IPS DF 6.9 (cell line): ENCODE measurements at regions not wholly inside any gene's neighbourhood (a gene's known extent, or its start where the extent isn't known, plus 50 kb on each side); places are given as distances from the start of the nearest gene placed in this dataset.
"Not testable (repeated sequence)": the region's sequence is repeated elsewhere in the genome, so short reads cannot be mapped to it uniquely, and the experiment has no call there.

Experiments
- DNase-seq: peaks from one replicate; pipeline ENCODE4 v3.0.0-alpha.2; 2013; ENCODE audit warnings: low read depth, low spot score
- H3K27ac ChIP-seq: one replicate; pipeline ENCODE4 v1.5.1; 2013; ENCODE audit warnings: low read length, control low read depth
- H3K27me3 ChIP-seq: 2 replicates; pipeline ENCODE4 v1.6.1; 2013; ENCODE audit warnings: mild to moderate bottlenecking, low read length; ENCODE audit not compliant: control insufficient read depth, insufficient read depth
- H3K36me3 ChIP-seq: 2 replicates; pipeline ENCODE4 v1.6.1; 2013; ENCODE audit warnings: low read length; ENCODE audit not compliant: control insufficient read depth, insufficient read depth
- H3K4me1 ChIP-seq: 2 replicates; pipeline ENCODE4 v1.6.1; 2013; ENCODE audit warnings: low read length; ENCODE audit not compliant: control insufficient read depth, insufficient read depth
- H3K4me3 ChIP-seq: 2 replicates; pipeline ENCODE4 v1.5.1; 2013; ENCODE audit warnings: mild to moderate bottlenecking, low read length
- H3K9me3 ChIP-seq: 2 replicates; pipeline ENCODE4 v1.6.1; 2013; ENCODE audit warnings: low read length, inconsistent platforms; ENCODE audit not compliant: control insufficient read depth, insufficient read depth
- WGBS: extraction: QIAGEN DNeasy Blood & Tissue Kit; methylation state at CpG from one replicate; pipeline ENCODE4 v1.1.7; 2013; ENCODE audit warnings: mixed read lengths, missing lambda C conversion rate; ENCODE audit not compliant: insufficient read length, insufficient coverage; 5-methylcytosine and 5-hydroxymethylcytosine counted together

- no peaks in the 10 kb centered on the region for H3K36me3 ChIP-seq
- no CpG with 5 or more reads among the region's 4 CpGs for WGBS
- no peaks in the 10 kb centered on the region for H3K27me3 ChIP-seq
- DNase-seq = no peak
- H3K27ac ChIP-seq = no peak overlapping the region
- H3K9me3 ChIP-seq = no peaks in the 10 kb centered on the region
- no peak overlapping the region for H3K4me3 ChIP-seq
- no peaks in the 10 kb centered on the region for H3K4me1 ChIP-seq
These were observed 91.1 kb upstream of the ARMCX2 start for GRCh38 chrX:101750744-101751143.

- WGBS = no CpG with 5 or more reads among the region's 3 CpGs
- no peak for DNase-seq
These were observed 89.8 kb upstream of the ARMCX2 start for GRCh38 chrX:101749436-101749835.

GRCh38 chrX:101745046-101745445 is 85.4 kb upstream of the ARMCX2 start:
- no peak for DNase-seq
- Histone ChIP-seq H3K27ac (no peak overlapping the region), H3K27me3 (no peaks in the 10 kb centered on the region), H3K36me3 (no peaks in the 10 kb centered on the region), H3K4me3 (no peak overlapping the region), H3K4me1 (no peaks in the 10 kb centered on the region), H3K9me3 (no peaks in the 10 kb centered on the region)
- WGBS = no CpG with 5 or more reads among the region's 3 CpGs

More at GRCh38 chrX:101749436-101749835, 89.8 kb upstream of the ARMCX2 start:
- no peaks in the 10 kb centered on the region for H3K9me3 ChIP-seq
- H3K27ac ChIP-seq = no peak overlapping the region
- H3K4me3 ChIP-seq = no peak overlapping the region
- H3K27me3 ChIP-seq = no peaks in the 10 kb centered on the region
- H3K36me3 ChIP-seq = no peaks in the 10 kb centered on the region
- H3K4me1 ChIP-seq = no peaks in the 10 kb centered on the region

- WGBS = no CpG with 5 or more reads among the region's 3 CpGs
- no peak for DNase-seq
- H3K36me3 ChIP-seq = no peaks in the 10 kb centered on the region
- no peak overlapping the region for H3K4me3 ChIP-seq
- H3K9me3 ChIP-seq = no peaks in the 10 kb centered on the region
- no peaks in the 10 kb centered on the region for H3K4me1 ChIP-seq
- no peak overlapping the region for H3K27ac ChIP-seq
- H3K27me3 ChIP-seq = no peaks in the 10 kb centered on the region
These were observed 84.4 kb upstream of the ARMCX2 start for GRCh38 chrX:101744085-101744484.

- Histone ChIP-seq H3K4me1 (no peaks in the 10 kb centered on the region), H3K27ac (no peak overlapping the region), H3K4me3 (no peak overlapping the region), H3K27me3 (no peaks in the 10 kb centered on the region), H3K36me3 (no peaks in the 10 kb centered on the region), H3K9me3 (no peaks in the 10 kb centered on the region)
- DNase-seq = no peak
- no CpG with 5 or more reads among the region's 2 CpGs for WGBS
These were observed 81.0 kb upstream of the ARMCX2 start for GRCh38 chrX:101740642-101741041.

- no CpG with 5 or more reads among the region's 24 CpGs for WGBS
- H3K4me3 ChIP-seq, H3K36me3 ChIP-seq, DNase-seq, H3K27me3 ChIP-seq, H3K4me1 ChIP-seq, H3K9me3 ChIP-seq, H3K27ac ChIP-seq: not testable (repeated sequence)
These were observed 79.2 kb upstream of the ARMCX2 start for GRCh38 chrX:101738867-101739266.

GRCh38 chrX:101738411-101738810 is 78.8 kb upstream of the ARMCX2 start:
- DNase-seq, H3K9me3 ChIP-seq, H3K36me3 ChIP-seq, H3K27me3 ChIP-seq, H3K4me1 ChIP-seq, H3K4me3 ChIP-seq, H3K27ac ChIP-seq: not testable (repeated sequence)
- WGBS = no CpG with 5 or more reads among the region's 17 CpGs

- H3K36me3 ChIP-seq = no peaks in the 10 kb centered on the region
- H3K4me3 ChIP-seq = no peak overlapping the region
- H3K27me3 ChIP-seq = no peaks in the 10 kb centered on the region
- WGBS = no CpG with 5 or more reads among the region's 1 CpG
- H3K9me3 ChIP-seq = no peaks in the 10 kb centered on the region
- H3K4me1 ChIP-seq = no peaks in the 10 kb centered on the region
- DNase-seq = no peak
- no peak overlapping the region for H3K27ac ChIP-seq
These were observed 77.0 kb upstream of the ARMCX2 start for GRCh38 chrX:101736651-101737050.

GRCh38 chrX:101732870-101733269 is 73.2 kb upstream of the ARMCX2 start:
- Histone ChIP-seq H3K4me3 (no peak overlapping the region), H3K36me3 (no peaks in the 10 kb centered on the region), H3K27me3 (no peaks in the 10 kb centered on the region), H3K27ac (no peak overlapping the region), H3K4me1 (no peaks in the 10 kb centered on the region), H3K9me3 (no peaks in the 10 kb centered on the region)
- DNase-seq = no peak
- no CpG with 5 or more reads among the region's 1 CpG for WGBS

GRCh38 chrX:101729986-101730385 is 70.3 kb upstream of the ARMCX2 start:
- H3K9me3 ChIP-seq = no peaks in the 10 kb centered on the region
- H3K27ac ChIP-seq = no peak overlapping the region
- no peaks in the 10 kb centered on the region for H3K4me1 ChIP-seq
- no CpG with 5 or more reads among the region's 1 CpG for WGBS
- no peaks in the 10 kb centered on the region for H3K27me3 ChIP-seq
- H3K4me3 ChIP-seq = no peak overlapping the region
- H3K36me3 ChIP-seq = no peaks in the 10 kb centered on the region
- no peak for DNase-seq
